T-helper 9 cell (primary cell): ENCODE measurements at regions not wholly inside any gene's neighbourhood (a gene's known extent, or its start where the extent isn't known, plus 50 kb on each side); places are given as distances from the start of the nearest gene placed in this dataset.

ENCODE experiments used
- DNase-seq: peaks from one replicate; pipeline ENCODE4 v3.0.0-alpha.2; 2020

- DNase-seq = no peak
Observed at GRCh38 chr13:106349080-106349931, 186.2 kb downstream of the EFNB2 start.

GRCh38 chr13:106348075-106348840 lies 187.2 kb downstream of the EFNB2 start:
- DNase-seq = no peak

- no peak for DNase-seq
Observed at GRCh38 chr13:106344342-106344741, 191.1 kb downstream of the EFNB2 start.

- no peak for DNase-seq
Observed at GRCh38 chr13:106343836-106344235, 191.6 kb downstream of the EFNB2 start.

GRCh38 chr13:106340249-106340648 lies 195.2 kb downstream of the EFNB2 start:
- no peak for DNase-seq

GRCh38 chr13:106337096-106337850 lies 198.2 kb downstream of the EFNB2 start:
- no peak for DNase-seq

- DNase-seq = no peak
Observed at GRCh38 chr13:106336668-106337067, 198.8 kb downstream of the EFNB2 start.

GRCh38 chr13:106332621-106333020 lies 202.8 kb downstream of the EFNB2 start:
- DNase-seq = no peak

- DNase-seq = no peak
Observed at GRCh38 chr13:106331116-106331515, 204.3 kb downstream of the EFNB2 start.

GRCh38 chr13:106329941-106330340 lies 205.5 kb downstream of the EFNB2 start:
- DNase-seq = no peak

GRCh38 chr13:106326751-106327150 lies 208.7 kb downstream of the EFNB2 start:
- no peak for DNase-seq

GRCh38 chr13:106324444-106324843 lies 211.0 kb downstream of the EFNB2 start:
- no peak for DNase-seq

GRCh38 chr13:106322628-106323027 lies 212.8 kb downstream of the EFNB2 start:
- DNase-seq = no peak

GRCh38 chr13:106318941-106319411 lies 216.5 kb downstream of the EFNB2 start:
- DNase-seq = no peak

- no peak for DNase-seq
Observed at GRCh38 chr13:106314417-106314816, 221.0 kb downstream of the EFNB2 start.

GRCh38 chr13:106311004-106311403 lies 224.5 kb downstream of the EFNB2 start:
- DNase-seq = no peak

GRCh38 chr13:106310291-106310865 lies 225.1 kb downstream of the EFNB2 start:
- DNase-seq = no peak

GRCh38 chr13:106306748-106307277 lies 228.6 kb downstream of the EFNB2 start:
- no peak for DNase-seq

GRCh38 chr13:106302843-106303242 lies 232.6 kb downstream of the EFNB2 start:
- no peak for DNase-seq

GRCh38 chr13:106302011-106302410 lies 233.5 kb downstream of the EFNB2 start:
- DNase-seq = no peak

- DNase-seq = no peak
Observed at GRCh38 chr13:106299621-106300020, 235.8 kb downstream of the EFNB2 start.

- no peak for DNase-seq
Observed at GRCh38 chr13:106297283-106297682, 238.2 kb downstream of the EFNB2 start.
